Ishikawa (cell line): ENCODE measurements at regions not wholly inside any gene's neighbourhood (a gene's known extent, or its start where the extent isn't known, plus 50 kb on each side); places are given as distances from the start of the nearest gene placed in this dataset.

Experiments used
- CEBPB ChIP-seq: IDR thresholded peaks from 2 replicates; pipeline ENCODE4 v1.6.1; 2012
- CREB1 ChIP-seq: IDR thresholded peaks from 2 replicates; pipeline ENCODE4 v1.6.1; 2012; ENCODE audit warnings: low read depth
- EGR1 ChIP-seq: IDR thresholded peaks from 2 replicates; pipeline ENCODE4 v1.6.1; 2012
- EP300 ChIP-seq: IDR thresholded peaks from 2 replicates; pipeline ENCODE4 v1.6.1; 2012; ENCODE audit warnings: borderline replicate concordance
- FOXM1 ChIP-seq: IDR thresholded peaks from 2 replicates; pipeline ENCODE4 v1.6.1; 2012; ENCODE audit warnings: low read depth, borderline replicate concordance
- NFIC ChIP-seq: IDR thresholded peaks from 2 replicates; pipeline ENCODE4 v1.6.1; 2012
- RAD21 ChIP-seq: IDR thresholded peaks from 2 replicates; pipeline ENCODE4 v1.6.1; 2012; ENCODE audit warnings: low read depth
- TAF1 ChIP-seq: IDR thresholded peaks from 2 replicates; pipeline ENCODE4 v1.6.1; 2012; ENCODE audit warnings: low read depth, mild to moderate bottlenecking
- TCF12 ChIP-seq: IDR thresholded peaks from 2 replicates; pipeline ENCODE4 v1.6.1; 2012; ENCODE audit warnings: low read depth
- TEAD4 ChIP-seq: IDR thresholded peaks from 2 replicates; pipeline ENCODE4 v1.6.1; 2012
- YY1 ChIP-seq: IDR thresholded peaks from 2 replicates; pipeline ENCODE4 v1.6.1; 2012; ENCODE audit warnings: low read depth
- ZBTB7A ChIP-seq: IDR thresholded peaks from 2 replicates; pipeline ENCODE4 v1.6.1; 2012; ENCODE audit warnings: low read depth
- TF ChIP-seq, protein P1 (sequence below): IDR thresholded peaks from 2 replicates; pipeline ENCODE4 v1.6.1; 2012
- TF ChIP-seq, protein P2 (sequence below): IDR thresholded peaks from 2 replicates; pipeline ENCODE4 v1.6.1; 2012
- TF ChIP-seq, protein P3 (sequence below): IDR thresholded peaks from 2 replicates; pipeline ENCODE4 v1.6.1; 2012; ENCODE audit warnings: low read depth, mild to moderate bottlenecking

DNA sequence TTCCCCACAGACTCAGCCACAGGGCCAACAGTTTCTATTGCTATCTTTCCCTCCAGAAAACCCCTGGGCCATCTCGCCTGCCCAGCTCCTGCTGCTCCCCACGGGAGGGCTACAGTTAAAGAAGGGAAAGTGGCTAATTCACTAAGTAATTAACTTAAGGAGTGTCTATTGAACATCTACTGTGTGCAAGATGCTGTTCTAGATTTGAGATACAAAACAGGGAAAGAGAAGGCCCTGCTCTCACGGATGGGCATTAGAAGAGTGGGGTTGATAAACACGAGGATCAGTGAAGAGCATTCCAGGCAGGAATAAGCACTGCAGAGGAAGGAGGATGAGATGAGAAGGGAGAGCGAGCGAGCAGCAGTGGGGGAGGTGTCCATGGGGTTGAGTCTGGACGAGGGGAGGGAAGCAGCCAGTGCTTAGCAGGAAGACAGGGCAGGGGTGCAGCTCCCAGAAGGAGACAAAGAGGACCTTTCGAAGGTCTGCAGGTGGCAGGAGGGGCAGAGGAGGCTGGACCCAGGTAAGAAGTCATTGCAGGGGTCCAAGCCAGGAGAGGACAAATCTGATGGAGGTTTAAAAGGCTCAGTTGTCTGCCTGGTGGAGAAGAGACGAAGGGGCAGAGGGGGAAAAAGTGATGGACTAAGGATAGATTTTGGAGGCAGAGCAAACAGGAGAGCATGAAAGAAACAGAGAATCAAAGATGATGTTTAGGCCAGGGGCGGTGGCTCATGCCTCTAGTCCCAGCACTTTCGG lies 64.7 kb downstream of the KLF15 start:
- TF ChIP-seq NFIC, result no peak
- TF ChIP-seq, protein P1, sequence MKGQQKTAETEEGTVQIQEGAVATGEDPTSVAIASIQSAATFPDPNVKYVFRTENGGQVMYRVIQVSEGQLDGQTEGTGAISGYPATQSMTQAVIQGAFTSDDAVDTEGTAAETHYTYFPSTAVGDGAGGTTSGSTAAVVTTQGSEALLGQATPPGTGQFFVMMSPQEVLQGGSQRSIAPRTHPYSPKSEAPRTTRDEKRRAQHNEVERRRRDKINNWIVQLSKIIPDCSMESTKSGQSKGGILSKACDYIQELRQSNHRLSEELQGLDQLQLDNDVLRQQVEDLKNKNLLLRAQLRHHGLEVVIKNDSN, result no peak
- TF ChIP-seq EGR1, result no peak
- TF ChIP-seq, protein P2, sequence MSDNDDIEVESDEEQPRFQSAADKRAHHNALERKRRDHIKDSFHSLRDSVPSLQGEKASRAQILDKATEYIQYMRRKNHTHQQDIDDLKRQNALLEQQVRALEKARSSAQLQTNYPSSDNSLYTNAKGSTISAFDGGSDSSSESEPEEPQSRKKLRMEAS, result no peak
- no peak for TF ChIP-seq ZBTB7A
- no peak for TF ChIP-seq RAD21
- no peak for TF ChIP-seq TAF1
- no peak for TF ChIP-seq FOXM1
- TF ChIP-seq CREB1, result no peak
- TF ChIP-seq CEBPB, result no peak
- TF ChIP-seq, protein P3, sequence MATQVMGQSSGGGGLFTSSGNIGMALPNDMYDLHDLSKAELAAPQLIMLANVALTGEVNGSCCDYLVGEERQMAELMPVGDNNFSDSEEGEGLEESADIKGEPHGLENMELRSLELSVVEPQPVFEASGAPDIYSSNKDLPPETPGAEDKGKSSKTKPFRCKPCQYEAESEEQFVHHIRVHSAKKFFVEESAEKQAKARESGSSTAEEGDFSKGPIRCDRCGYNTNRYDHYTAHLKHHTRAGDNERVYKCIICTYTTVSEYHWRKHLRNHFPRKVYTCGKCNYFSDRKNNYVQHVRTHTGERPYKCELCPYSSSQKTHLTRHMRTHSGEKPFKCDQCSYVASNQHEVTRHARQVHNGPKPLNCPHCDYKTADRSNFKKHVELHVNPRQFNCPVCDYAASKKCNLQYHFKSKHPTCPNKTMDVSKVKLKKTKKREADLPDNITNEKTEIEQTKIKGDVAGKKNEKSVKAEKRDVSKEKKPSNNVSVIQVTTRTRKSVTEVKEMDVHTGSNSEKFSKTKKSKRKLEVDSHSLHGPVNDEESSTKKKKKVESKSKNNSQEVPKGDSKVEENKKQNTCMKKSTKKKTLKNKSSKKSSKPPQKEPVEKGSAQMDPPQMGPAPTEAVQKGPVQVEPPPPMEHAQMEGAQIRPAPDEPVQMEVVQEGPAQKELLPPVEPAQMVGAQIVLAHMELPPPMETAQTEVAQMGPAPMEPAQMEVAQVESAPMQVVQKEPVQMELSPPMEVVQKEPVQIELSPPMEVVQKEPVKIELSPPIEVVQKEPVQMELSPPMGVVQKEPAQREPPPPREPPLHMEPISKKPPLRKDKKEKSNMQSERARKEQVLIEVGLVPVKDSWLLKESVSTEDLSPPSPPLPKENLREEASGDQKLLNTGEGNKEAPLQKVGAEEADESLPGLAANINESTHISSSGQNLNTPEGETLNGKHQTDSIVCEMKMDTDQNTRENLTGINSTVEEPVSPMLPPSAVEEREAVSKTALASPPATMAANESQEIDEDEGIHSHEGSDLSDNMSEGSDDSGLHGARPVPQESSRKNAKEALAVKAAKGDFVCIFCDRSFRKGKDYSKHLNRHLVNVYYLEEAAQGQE, result no peak
- TF ChIP-seq TCF12, result no peak
- no peak for TF ChIP-seq EP300
- TF ChIP-seq YY1, result no peak

DNA sequence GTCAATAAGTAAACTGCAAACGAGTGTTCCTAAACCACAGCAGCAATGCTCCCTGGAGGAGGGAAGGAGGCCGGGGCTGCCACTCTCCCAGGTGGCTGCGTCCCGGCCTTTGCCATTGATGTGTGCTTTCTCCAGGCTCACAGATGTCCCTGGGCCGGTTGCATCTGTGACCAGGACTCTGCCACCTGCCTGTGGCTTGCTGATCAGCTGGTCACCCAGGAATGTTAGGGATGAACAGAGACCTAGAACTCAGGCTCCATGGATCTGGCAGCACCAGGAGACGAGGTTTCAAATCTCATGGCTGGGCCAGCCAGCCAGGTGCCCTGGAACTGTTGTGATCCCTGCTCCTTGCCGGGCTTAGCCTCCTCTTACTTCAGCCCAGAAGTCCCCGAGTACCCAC lies 65.7 kb downstream of the KLF15 start:
- no peak for TF ChIP-seq RAD21
- TF ChIP-seq, protein P3, result no peak
- no peak for TF ChIP-seq TCF12
- TF ChIP-seq TEAD4, result no peak
- no peak for TF ChIP-seq YY1
- TF ChIP-seq, protein P2, result no peak
- no peak for TF ChIP-seq CEBPB
- TF ChIP-seq, protein P1, result no peak
- TF ChIP-seq EP300, result no peak
- no peak for TF ChIP-seq EGR1
- no peak for TF ChIP-seq CREB1
- TF ChIP-seq FOXM1, result no peak
- TF ChIP-seq NFIC, result no peak
- TF ChIP-seq ZBTB7A, result no peak
- no peak for TF ChIP-seq TAF1

DNA sequence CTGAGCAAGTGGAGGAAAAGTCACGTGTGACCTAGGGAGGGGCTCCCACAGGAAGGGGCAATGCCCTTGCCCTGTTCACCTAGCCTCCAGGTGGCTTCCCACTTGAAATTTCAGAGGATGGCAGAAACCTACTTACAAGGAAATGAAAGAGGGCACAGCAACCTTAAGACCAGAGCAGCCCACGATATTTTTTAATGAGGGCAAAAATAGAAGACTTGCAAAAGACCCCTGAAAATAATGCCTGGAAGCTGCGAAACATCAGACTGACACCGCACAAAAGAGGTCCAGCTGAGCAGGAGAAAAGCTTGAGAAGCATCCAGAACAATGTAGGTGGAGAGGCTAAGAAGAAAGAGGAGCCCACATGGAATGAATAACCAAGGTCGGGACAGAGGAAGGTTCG lies 66.1 kb downstream of the KLF15 start:
- TF ChIP-seq, protein P1, result no peak
- no peak for TF ChIP-seq YY1
- TF ChIP-seq FOXM1, result no peak
- no peak for TF ChIP-seq CEBPB
- no peak for TF ChIP-seq TEAD4
- TF ChIP-seq CREB1, result no peak
- TF ChIP-seq ZBTB7A, result no peak
- TF ChIP-seq EP300, result no peak
- no peak for TF ChIP-seq TCF12
- TF ChIP-seq TAF1, result no peak
- TF ChIP-seq, protein P3, result no peak
- TF ChIP-seq EGR1, result no peak
- TF ChIP-seq NFIC, result no peak
- TF ChIP-seq, protein P2, result no peak
- TF ChIP-seq RAD21, result no peak
